ENCODE measurements at regions not wholly inside any gene's neighbourhood (a gene's known extent, or its start where the extent isn't known, plus 50 kb on each side); places are given as distances from the start of the nearest gene placed in this dataset.

DNA sequence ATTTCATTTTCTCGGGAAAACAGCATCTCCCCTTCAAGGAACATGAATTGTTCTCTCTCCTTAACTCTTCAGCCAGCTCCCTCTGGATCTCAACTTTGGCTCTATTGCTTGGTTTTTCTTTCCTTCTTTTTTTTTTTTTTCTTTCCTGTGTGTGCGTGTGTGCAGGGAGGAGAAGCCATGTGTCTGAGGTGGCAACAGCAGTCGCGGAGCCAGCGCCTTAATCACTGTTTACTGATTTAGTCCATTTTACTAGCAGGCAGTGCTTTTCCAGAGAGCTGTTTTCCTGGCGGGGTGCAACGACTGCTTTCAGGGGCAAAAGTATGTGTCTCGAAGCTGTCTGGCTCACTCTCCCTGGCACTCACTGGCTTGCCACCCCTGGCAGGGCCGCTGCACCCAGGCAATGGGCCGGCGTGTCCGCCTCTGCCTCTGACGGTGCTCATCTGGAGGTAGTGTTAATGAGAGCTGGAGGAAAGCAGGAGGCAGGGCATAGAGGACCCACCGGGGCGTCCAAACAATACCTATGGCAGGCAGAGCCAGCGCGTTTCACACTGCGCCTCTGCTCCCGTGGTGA lies 835.4 kb upstream of the NR2F2 start:
- TF ChIP-seq, protein P1, sequence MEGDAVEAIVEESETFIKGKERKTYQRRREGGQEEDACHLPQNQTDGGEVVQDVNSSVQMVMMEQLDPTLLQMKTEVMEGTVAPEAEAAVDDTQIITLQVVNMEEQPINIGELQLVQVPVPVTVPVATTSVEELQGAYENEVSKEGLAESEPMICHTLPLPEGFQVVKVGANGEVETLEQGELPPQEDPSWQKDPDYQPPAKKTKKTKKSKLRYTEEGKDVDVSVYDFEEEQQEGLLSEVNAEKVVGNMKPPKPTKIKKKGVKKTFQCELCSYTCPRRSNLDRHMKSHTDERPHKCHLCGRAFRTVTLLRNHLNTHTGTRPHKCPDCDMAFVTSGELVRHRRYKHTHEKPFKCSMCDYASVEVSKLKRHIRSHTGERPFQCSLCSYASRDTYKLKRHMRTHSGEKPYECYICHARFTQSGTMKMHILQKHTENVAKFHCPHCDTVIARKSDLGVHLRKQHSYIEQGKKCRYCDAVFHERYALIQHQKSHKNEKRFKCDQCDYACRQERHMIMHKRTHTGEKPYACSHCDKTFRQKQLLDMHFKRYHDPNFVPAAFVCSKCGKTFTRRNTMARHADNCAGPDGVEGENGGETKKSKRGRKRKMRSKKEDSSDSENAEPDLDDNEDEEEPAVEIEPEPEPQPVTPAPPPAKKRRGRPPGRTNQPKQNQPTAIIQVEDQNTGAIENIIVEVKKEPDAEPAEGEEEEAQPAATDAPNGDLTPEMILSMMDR (conservative IDR thresholded peaks at IDR 0.05 in 1 of 2, IDR thresholded peaks at IDR 0.05 in 1 of 2; ENCODE audit: extremely low read depth in 1 of 2, insufficient read depth in 1 of 2, low read depth in 1 of 2, low read length in 2 of 2): no peak
- no peak for TF ChIP-seq EZH2 (IDR thresholded peaks at IDR 0.05; ENCODE audit: borderline replicate concordance, low read length)
